HepG2 (cell line): ENCODE measurements at regions not wholly inside any gene's neighbourhood (a gene's known extent, or its start where the extent isn't known, plus 50 kb on each side); places are given as distances from the start of the nearest gene placed in this dataset.

Source experiments
- ATAC-seq: fragments of 200-7000 bp; cut with Tn5 transposase; 3 replicates; pipeline ENCODE4 v1.9.1; 2020; ENCODE audit warnings: mild to moderate bottlenecking, moderate library complexity
- BruUV-seq: library from RNA; stranded (reverse); fragments of 400-500 nt; replicated peaks from 2 replicates; lab custom pipeline; 2021; lab: Mats Ljungman, UMichigan
- CTCF ChIA-PET: fragments of 300-600 bp; formaldehyde crosslinking; extraction: SDS; loops from one replicate; lab custom pipeline; 2021; ENCODE audit warnings: low total read pairs, inconsistent platforms, low intra/inter-chr PET ratio; lab: Yijun Ruan, JAX
- POLR2A ChIA-PET: fragments of 350-600 bp; sonication (Branson Sonifier 250); formaldehyde crosslinking; loops from one replicate; lab custom pipeline; 2020; ENCODE audit warnings: antibody characterized with exemption, inconsistent platforms; lab: Yijun Ruan, JAX
- DNase-seq: peaks from one replicate; pipeline ENCODE4 v3.0.0-alpha.2; 2015; ENCODE audit warnings: low spot score
- FAIRE-seq: peaks from 3 replicates; lab custom pipeline; 2011; peaks lifted over from hg19 to GRCh38; lab: Jason Lieb, UNC
- H2AFZ ChIP-seq: one replicate; pipeline ENCODE4 v1.6.1; 2011; ENCODE audit warnings: low read length, inconsistent platforms
- H3K27ac ChIP-seq: fragments of 300-600 bp; 3 replicates; pipeline ENCODE4 v1.8.0; 2011; ENCODE audit warnings: mixed run types, mild to moderate bottlenecking, mixed read lengths, low read length, inconsistent platforms; ENCODE audit not compliant: insufficient read depth; ENCODE audit errors: extremely low read length
- H3K27me3 ChIP-seq, 2 experiments: fragments of 200-600 bp in 1 of 2; 2 replicates in 1 of 2; 3 replicates in 1 of 2; pipeline versions ENCODE4 v1.6.0 to v1.8.0; 2011; ENCODE audit warnings: low read length in 2 of 2, mild to moderate bottlenecking in 2 of 2, moderate library complexity in 2 of 2, inconsistent platforms in 1 of 2; ENCODE audit not compliant: insufficient read depth in 2 of 2, control insufficient read depth in 1 of 2
- H3K36me3 ChIP-seq, 2 experiments: fragments of 200-600 bp in 1 of 2; replicated peaks in 1 of 2; 2 replicates in 1 of 2; 3 replicates in 1 of 2; pipeline versions ENCODE4 v1.5.1 to v1.8.0; 2011; ENCODE audit warnings: low read length in 2 of 2, inconsistent platforms in 1 of 2; ENCODE audit not compliant: insufficient read depth in 2 of 2, control insufficient read depth in 1 of 2
- H3K4me1 ChIP-seq: 2 replicates; pipeline ENCODE4 v1.5.1; 2012; ENCODE audit warnings: low read length, inconsistent platforms; ENCODE audit not compliant: insufficient read depth
- H3K4me2 ChIP-seq: 2 replicates; pipeline ENCODE4 v1.6.0; 2011; ENCODE audit warnings: low read depth, low read length, inconsistent platforms
- H3K4me3 ChIP-seq, 3 experiments: fragments of 200-600 bp in 1 of 3; sonication (generic), shearing (Covaris generic) in 1 of 3; replicated peaks in 1 of 3; 2 replicates each; pipeline ENCODE4 v1.5.1; 2011 to 2016; ENCODE audit warnings: low read length in 3 of 3, inconsistent platforms in 2 of 3, low read depth in 2 of 3, mild to moderate bottlenecking in 2 of 3, control low read depth in 1 of 3, mixed read lengths in 1 of 3; ENCODE audit not compliant: insufficient read depth in 1 of 3
- H3K79me2 ChIP-seq: one replicate; pipeline ENCODE4 v1.6.1; 2011; ENCODE audit warnings: low read length, inconsistent platforms; ENCODE audit not compliant: insufficient read depth
- H3K9ac ChIP-seq: 2 replicates; pipeline ENCODE4 v1.6.0; 2011; ENCODE audit warnings: mild to moderate bottlenecking, low read depth, low read length, inconsistent platforms; ENCODE audit not compliant: insufficient read depth
- H3K9me3 ChIP-seq: 2 replicates; pipeline ENCODE4 v1.5.1; 2012; ENCODE audit warnings: mild to moderate bottlenecking, low read length
- H4K20me1 ChIP-seq: 2 replicates; pipeline ENCODE4 v1.6.0; 2011; ENCODE audit warnings: inconsistent platforms, mild to moderate bottlenecking, low read length, moderate library complexity; ENCODE audit not compliant: insufficient read depth
- CERS6 ChIP-seq: sonication (generic); formaldehyde crosslinking; IDR thresholded peaks from 2 replicates; pipeline ENCODE4 v1.5.0; 2020; ENCODE audit warnings: missing genetic modification reagents
- DNMT3B ChIP-seq: conservative IDR thresholded peaks from 2 replicates; pipeline ENCODE4 v1.6.1; 2016; ENCODE audit warnings: missing biosample characterization, control low read depth
- HNRNPL ChIP-seq: fragments of 200-400 bp; formaldehyde crosslinking; IDR thresholded peaks from 2 replicates; pipeline ENCODE4 v1.6.1; 2017; ENCODE audit warnings: mild to moderate bottlenecking, low read depth, low read length
- MED1 ChIP-seq: sonication (generic); formaldehyde crosslinking; IDR thresholded peaks from 2 replicates; pipeline ENCODE4 v1.4.0; 2020; ENCODE audit warnings: missing genetic modification reagents
- NFKB2 ChIP-seq: sonication (generic); formaldehyde crosslinking; IDR thresholded peaks from 2 replicates; pipeline ENCODE4 v1.4.0; 2020; ENCODE audit warnings: missing genetic modification reagents, borderline replicate concordance
- NR1H2 ChIP-seq: sonication (generic); formaldehyde crosslinking; IDR thresholded peaks from 2 replicates; pipeline ENCODE4 v1.8.1; 2022; ENCODE audit warnings: low read depth, missing genetic modification reagents, borderline replicate concordance
- NR3C1 ChIP-seq: sonication (generic); formaldehyde crosslinking; IDR thresholded peaks from 2 replicates; pipeline ENCODE4 v1.4.0; 2020; ENCODE audit warnings: missing genetic modification reagents
- PRDM4 ChIP-seq: sonication (generic); formaldehyde crosslinking; IDR thresholded peaks from 2 replicates; pipeline ENCODE4 v1.9.0; 2021; ENCODE audit warnings: missing genetic modification reagents, borderline replicate concordance
- RXRA ChIP-seq: sonication (generic); formaldehyde crosslinking; IDR thresholded peaks from 2 replicates; pipeline ENCODE4 v1.5.1; 2020; ENCODE audit warnings: missing genetic modification reagents
- ZNF317 ChIP-seq: sonication (generic); formaldehyde crosslinking; IDR thresholded peaks from 2 replicates; pipeline ENCODE4 v1.5.0; 2020; ENCODE audit warnings: mild to moderate bottlenecking, missing genetic modification reagents
- ZNF576 ChIP-seq: sonication (generic); formaldehyde crosslinking; IDR thresholded peaks from 2 replicates; pipeline ENCODE4 v1.4.0; 2020; ENCODE audit warnings: mild to moderate bottlenecking, missing genetic modification reagents
- WGBS: methylation state at CpG from one replicate; pipeline ENCODE4 v1.1.6; 2017; ENCODE audit warnings: low lambda C conversion rate; 5-methylcytosine and 5-hydroxymethylcytosine counted together
- in situ Hi-C: cut with HindIII; loops from 2 replicates; pipeline ENCODE4 v1.10.0; 2017; ENCODE audit warnings: low pct_unique_long_range_greater_than_20kb; ENCODE audit not compliant: extremely low pct_ligation_motif_present
- intact Hi-C: fragments of 100-400 bp; cut with micrococcal nuclease; formaldehyde crosslinking; loops from one replicate; pipeline ENCODE4 v1.10.0; 2022; ENCODE audit not compliant: unreplicated experiment
- TF ChIP-seq, protein P1 (sequence below): sonication (generic); formaldehyde crosslinking; IDR thresholded peaks from 2 replicates; pipeline ENCODE4 v1.5.0; 2020; ENCODE audit warnings: missing genetic modification reagents, mild to moderate bottlenecking, borderline replicate concordance

GRCh38 chr2:82317012-82317411, 2012.5 kb upstream of the LRRTM1 start:
- POLR2A ChIA-PET = no interaction called here
- BruUV-seq = no TSS peak
- ATAC-seq (no peak), FAIRE-seq (no peak)
- Histone ChIP-seq H3K27me3 (no peaks in the 10 kb centered on the region), H2AFZ (no peak overlapping the region), H3K4me3 (no peak overlapping the region)
- WGBS = 2% methylated on average over 4 of the region's 4 CpGs
- no peak for TF ChIP-seq DNMT3B (CRISPR knock-in tag)
- TF ChIP-seq ZNF576 = no peak
- TF ChIP-seq NR3C1 (CRISPR knock-in tag) = no peak
- no peak for TF ChIP-seq RXRA (CRISPR knock-in tag)
- TF ChIP-seq PRDM4 (CRISPR knock-in tag) = no peak
- no peak for TF ChIP-seq HNRNPL
- TF ChIP-seq, all 625 proteins: peak for 0
- Histone ChIP-seq H3K79me2 (no peaks in the 10 kb centered on the region), H3K4me1 (no peaks in the 10 kb centered on the region), H3K36me3 (no peaks in the 10 kb centered on the region), H3K9ac (no peak overlapping the region), H4K20me1 (no peaks in the 10 kb centered on the region), H3K4me2 (no peak overlapping the region), H3K27ac (no peak overlapping the region), H3K9me3 (no peaks in the 10 kb centered on the region)
- in situ Hi-C loops = no loop called here
- intact Hi-C loops = no loop called here
- no peak for DNase-seq
- CTCF ChIA-PET = no interaction called here

- intact Hi-C loops = no loop called here
- FAIRE-seq (no peak), ATAC-seq (no peak), DNase-seq (no peak)
- no peaks in the 10 kb centered on the region for H3K9me3 ChIP-seq
- H3K27ac ChIP-seq = no peak overlapping the region
- WGBS = 0% methylated on average over 1 of the region's 1 CpG
- H3K79me2 ChIP-seq = no peaks in the 10 kb centered on the region
- H3K4me2 ChIP-seq = no peak overlapping the region
- no peaks in the 10 kb centered on the region for H3K4me1 ChIP-seq
- BruUV-seq = no TSS peak
- no peak overlapping the region for H2AFZ ChIP-seq
- in situ Hi-C loops = no loop called here
- POLR2A ChIA-PET = no interaction called here
- no peak overlapping the region for H3K4me3 ChIP-seq
- H4K20me1 ChIP-seq = no peaks in the 10 kb centered on the region
- no peaks in the 10 kb centered on the region for H3K36me3 ChIP-seq
- H3K27me3 ChIP-seq = no peaks in the 10 kb centered on the region
- CTCF ChIA-PET = no interaction called here
- no peak overlapping the region for H3K9ac ChIP-seq
- TF ChIP-seq NR1H2 (CRISPR knock-in tag) (no peak), MED1 (CRISPR knock-in tag) (no peak), PRDM4 (CRISPR knock-in tag) (no peak), ZNF317 (CRISPR knock-in tag) (no peak), CERS6 (CRISPR knock-in tag) (no peak), NFKB2 (CRISPR knock-in tag) (no peak)
- TF ChIP-seq, protein P1, sequence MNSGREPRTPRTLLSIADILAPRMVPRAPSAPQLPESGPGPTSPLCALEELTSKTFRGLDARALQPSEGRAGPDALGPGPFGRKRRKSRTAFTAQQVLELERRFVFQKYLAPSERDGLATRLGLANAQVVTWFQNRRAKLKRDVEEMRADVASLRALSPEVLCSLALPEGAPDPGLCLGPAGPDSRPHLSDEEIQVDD (CRISPR knock-in tag) = no peak
These were observed 2012.0 kb upstream of the LRRTM1 start for GRCh38 chr2:82316586-82316985.
